Tibial nerve (tissue), 3 donors: ENCODE measurements at regions not wholly inside any gene's neighbourhood (a gene's known extent, or its start where the extent isn't known, plus 50 kb on each side); places are given as distances from the start of the nearest gene placed in this dataset.

Experiments used
- EP300 ChIP-seq, 2 donors: sonication (generic); formaldehyde crosslinking; IDR thresholded peaks; one replicate each; pipeline ENCODE4 v1.6.1; 2017; ENCODE audit warnings: antibody characterized with exemption in 2 of 2, mild to moderate bottlenecking in 1 of 2
- POLR2A ChIP-seq, 2 donors: fragments of 450-650 bp; IDR thresholded peaks; one replicate each; pipeline ENCODE4 v1.6.1; 2017; ENCODE audit warnings: antibody characterized with exemption in 2 of 2, mild to moderate bottlenecking in 2 of 2, moderate library complexity in 2 of 2

- TF ChIP-seq EP300 (IDR thresholded peaks at IDR 0.05) (no peak), POLR2A (IDR thresholded peaks at IDR 0.05) (no peak)
These were observed 365.3 kb upstream of the PROX1 start for GRCh38 chr1:213622365-213623063.
